Activated T-cell treated with anti-CD3 and anti-CD28 coated beads, Interleukin-2, amount 50 U/mL, for 24 hours (primary cell): ENCODE measurements at regions not wholly inside any gene's neighbourhood (a gene's known extent, or its start where the extent isn't known, plus 50 kb on each side); places are given as distances from the start of the nearest gene placed in this dataset.

Experiments used
- DNase-seq: peaks from one replicate; pipeline ENCODE4 v3.0.0-alpha.2; 2020
- H3K27ac Mint-ChIP-seq: 2 replicates; pipeline ENCODE4 v1.8.0; 2020; ENCODE audit warnings: mild to moderate bottlenecking, mixed read lengths
- H3K27me3 Mint-ChIP-seq: 2 replicates; pipeline ENCODE4 v1.8.0; 2020; ENCODE audit warnings: mixed read lengths
- H3K36me3 Mint-ChIP-seq: 2 replicates; pipeline ENCODE4 v1.8.0; 2020; ENCODE audit warnings: low read depth, mixed read lengths
- H3K4me1 Mint-ChIP-seq: 2 replicates; pipeline ENCODE4 v1.8.0; 2020; ENCODE audit warnings: low read depth, mixed read lengths
- H3K4me3 Mint-ChIP-seq: 2 replicates; pipeline ENCODE4 v1.8.0; 2020; ENCODE audit warnings: mild to moderate bottlenecking, moderate library complexity, mixed read lengths
- H3K9me3 Mint-ChIP-seq: 2 replicates; pipeline ENCODE4 v1.8.0; 2020; ENCODE audit warnings: mixed read lengths

GRCh38 chr2:64354857-64355680, 98.9 kb upstream of the LGALSL start:
- peaks cover 16% of the 10 kb centered on the region for H3K4me1 Mint-ChIP-seq
- no peak overlapping the region for H3K4me3 Mint-ChIP-seq
- H3K27ac Mint-ChIP-seq: no peak overlapping the region
- H3K9me3 Mint-ChIP-seq: peaks cover 3% of the 10 kb centered on the region
- no peak for DNase-seq
- no peaks in the 10 kb centered on the region for H3K36me3 Mint-ChIP-seq
- peaks cover 37% of the 10 kb centered on the region for H3K27me3 Mint-ChIP-seq

GRCh38 chr2:64356906-64357305, 97.1 kb upstream of the LGALSL start:
- peaks cover 3% of the 10 kb centered on the region for H3K9me3 Mint-ChIP-seq
- H3K36me3 Mint-ChIP-seq: no peaks in the 10 kb centered on the region
- H3K27me3 Mint-ChIP-seq: peaks cover 45% of the 10 kb centered on the region
- peaks cover 20% of the 10 kb centered on the region for H3K4me1 Mint-ChIP-seq
- H3K27ac Mint-ChIP-seq: no peak overlapping the region
- no peak overlapping the region for H3K4me3 Mint-ChIP-seq
- DNase-seq: no peak

- H3K27me3 Mint-ChIP-seq: peaks cover 45% of the 10 kb centered on the region
- H3K4me3 Mint-ChIP-seq: no peak overlapping the region
- H3K36me3 Mint-ChIP-seq: no peaks in the 10 kb centered on the region
- peaks cover 20% of the 10 kb centered on the region for H3K4me1 Mint-ChIP-seq
- DNase-seq: no peak
- no peaks in the 10 kb centered on the region for H3K9me3 Mint-ChIP-seq
- H3K27ac Mint-ChIP-seq: peak overlapping the region; percentile 28
Observed at GRCh38 chr2:64359171-64359891, 94.6 kb upstream of the LGALSL start.

- peak; percentile 69 for DNase-seq
- Mint-ChIP-seq H3K36me3 (no peaks in the 10 kb centered on the region), H3K27me3 (peaks cover 38% of the 10 kb centered on the region), H3K4me1 (peaks cover 20% of the 10 kb centered on the region), H3K9me3 (no peaks in the 10 kb centered on the region), H3K4me3 (no peak overlapping the region), H3K27ac (peak overlapping the region; percentile 28)
Observed at GRCh38 chr2:64359892-64360657, 93.9 kb upstream of the LGALSL start.

- no peak overlapping the region for H3K4me3 Mint-ChIP-seq
- peaks cover 29% of the 10 kb centered on the region for H3K27me3 Mint-ChIP-seq
- no peaks in the 10 kb centered on the region for H3K36me3 Mint-ChIP-seq
- H3K9me3 Mint-ChIP-seq: no peaks in the 10 kb centered on the region
- peaks cover 16% of the 10 kb centered on the region for H3K4me1 Mint-ChIP-seq
- DNase-seq: no peak
- no peak overlapping the region for H3K27ac Mint-ChIP-seq
Observed at GRCh38 chr2:64361151-64361938, 92.6 kb upstream of the LGALSL start.

GRCh38 chr2:64362562-64363026, 91.4 kb upstream of the LGALSL start:
- peaks cover 14% of the 10 kb centered on the region for H3K4me1 Mint-ChIP-seq
- DNase-seq: no peak
- H3K27ac Mint-ChIP-seq: no peak overlapping the region
- no peak overlapping the region for H3K4me3 Mint-ChIP-seq
- H3K27me3 Mint-ChIP-seq: peaks cover 19% of the 10 kb centered on the region
- H3K9me3 Mint-ChIP-seq: no peaks in the 10 kb centered on the region
- no peaks in the 10 kb centered on the region for H3K36me3 Mint-ChIP-seq

GRCh38 chr2:64363140-64363539, 90.8 kb upstream of the LGALSL start:
- Mint-ChIP-seq H3K9me3 (no peaks in the 10 kb centered on the region), H3K36me3 (no peaks in the 10 kb centered on the region), H3K27ac (no peak overlapping the region), H3K4me1 (peaks cover 14% of the 10 kb centered on the region), H3K27me3 (peaks cover 15% of the 10 kb centered on the region), H3K4me3 (no peak overlapping the region)
- no peak for DNase-seq

- no peak overlapping the region for H3K27ac Mint-ChIP-seq
- H3K9me3 Mint-ChIP-seq: no peaks in the 10 kb centered on the region
- DNase-seq: no peak
- H3K4me3 Mint-ChIP-seq: no peak overlapping the region
- H3K27me3 Mint-ChIP-seq: peaks cover 13% of the 10 kb centered on the region
- peaks cover 13% of the 10 kb centered on the region for H3K4me1 Mint-ChIP-seq
- H3K36me3 Mint-ChIP-seq: no peaks in the 10 kb centered on the region
Observed at GRCh38 chr2:64363848-64364247, 90.1 kb upstream of the LGALSL start.

GRCh38 chr2:64367444-64368232, 86.3 kb upstream of the LGALSL start:
- Mint-ChIP-seq H3K4me3 (no peak overlapping the region), H3K27me3 (no peaks in the 10 kb centered on the region), H3K4me1 (no peaks in the 10 kb centered on the region), H3K9me3 (no peaks in the 10 kb centered on the region), H3K27ac (no peak overlapping the region), H3K36me3 (no peaks in the 10 kb centered on the region)
- DNase-seq: no peak

GRCh38 chr2:64369706-64370105, 84.3 kb upstream of the LGALSL start:
- H3K4me3 Mint-ChIP-seq: no peak overlapping the region
- H3K4me1 Mint-ChIP-seq: no peaks in the 10 kb centered on the region
- DNase-seq: no peak
- H3K27ac Mint-ChIP-seq: no peak overlapping the region
- no peaks in the 10 kb centered on the region for H3K9me3 Mint-ChIP-seq
- H3K36me3 Mint-ChIP-seq: no peaks in the 10 kb centered on the region
- H3K27me3 Mint-ChIP-seq: no peaks in the 10 kb centered on the region

- Mint-ChIP-seq H3K36me3 (no peaks in the 10 kb centered on the region), H3K4me1 (no peaks in the 10 kb centered on the region), H3K9me3 (no peaks in the 10 kb centered on the region), H3K27me3 (no peaks in the 10 kb centered on the region), H3K4me3 (no peak overlapping the region), H3K27ac (no peak overlapping the region)
- DNase-seq: no peak
Observed at GRCh38 chr2:64371727-64372126, 82.2 kb upstream of the LGALSL start.

GRCh38 chr2:64374686-64375085, 79.3 kb upstream of the LGALSL start:
- peaks cover 3% of the 10 kb centered on the region for H3K27me3 Mint-ChIP-seq
- DNase-seq: no peak
- no peaks in the 10 kb centered on the region for H3K36me3 Mint-ChIP-seq
- H3K4me1 Mint-ChIP-seq: no peaks in the 10 kb centered on the region
- H3K4me3 Mint-ChIP-seq: no peak overlapping the region
- H3K9me3 Mint-ChIP-seq: no peaks in the 10 kb centered on the region
- no peak overlapping the region for H3K27ac Mint-ChIP-seq

GRCh38 chr2:64376926-64377325, 77.0 kb upstream of the LGALSL start:
- H3K4me1 Mint-ChIP-seq: no peaks in the 10 kb centered on the region
- no peak for DNase-seq
- H3K27me3 Mint-ChIP-seq: peaks cover 4% of the 10 kb centered on the region
- no peaks in the 10 kb centered on the region for H3K36me3 Mint-ChIP-seq
- no peak overlapping the region for H3K4me3 Mint-ChIP-seq
- H3K9me3 Mint-ChIP-seq: no peaks in the 10 kb centered on the region
- no peak overlapping the region for H3K27ac Mint-ChIP-seq
